GM19463 (cell line): ENCODE measurements at regions not wholly inside any gene's neighbourhood (a gene's known extent, or its start where the extent isn't known, plus 50 kb on each side); places are given as distances from the start of the nearest gene placed in this dataset.

Experiments used
- ATAC-seq: cut with Tn5 transposase; IDR thresholded peaks from one replicate; pipeline ENCODE4 v1.9.1; 2021; ENCODE audit warnings: mild to moderate bottlenecking, moderate library complexity; ENCODE audit not compliant: unreplicated experiment

- ATAC-seq, result no peak
Observed at GRCh38 chr3:137201066-137201465, 243.3 kb downstream of the IL20RB start.

DNA sequence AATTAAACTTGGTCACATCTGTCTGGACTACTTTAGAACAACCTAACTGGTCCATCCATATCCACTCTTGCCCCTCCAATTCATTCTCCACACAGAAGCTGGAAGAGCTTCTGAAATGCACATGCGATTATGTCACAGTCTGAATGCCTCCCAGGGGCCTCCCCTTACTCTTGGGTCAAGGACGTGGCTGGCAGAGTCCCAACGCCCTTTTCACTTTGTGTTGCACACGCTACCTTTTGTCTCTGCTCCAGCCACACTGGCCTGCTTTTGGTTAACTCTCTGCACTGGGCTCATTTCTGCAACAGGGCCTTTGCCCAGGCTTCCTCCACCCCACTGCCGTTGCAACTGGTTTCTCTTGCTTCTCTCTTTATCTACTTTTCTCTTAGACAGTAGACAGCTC is 245.2 kb downstream of the IL20RB start:
- no peak for ATAC-seq

GRCh38 chr3:137204409-137204808 is 246.6 kb downstream of the IL20RB start:
- ATAC-seq, result no peak

- ATAC-seq, result no peak
Observed at GRCh38 chr3:137205394-137206045, 247.7 kb downstream of the IL20RB start.

DNA sequence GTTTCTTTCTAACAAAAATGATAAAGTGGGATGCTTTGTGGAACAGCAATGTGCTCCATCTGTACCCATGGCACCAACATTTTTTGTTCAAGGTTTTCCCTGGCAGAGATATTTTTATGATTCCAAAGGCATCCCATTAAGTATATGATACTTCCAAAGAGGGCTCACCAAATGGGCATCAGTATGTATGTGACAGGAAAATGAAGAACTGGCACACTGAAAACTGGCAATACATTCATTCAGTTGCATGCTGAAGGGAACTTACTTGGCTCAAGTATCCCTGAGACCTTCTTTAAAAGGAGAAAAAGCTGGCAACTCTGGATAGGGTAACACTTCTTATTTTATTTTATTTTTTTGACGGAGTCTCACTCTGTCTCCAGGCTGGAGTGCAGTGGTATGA is 249.8 kb downstream of the IL20RB start:
- ATAC-seq, result no peak

DNA sequence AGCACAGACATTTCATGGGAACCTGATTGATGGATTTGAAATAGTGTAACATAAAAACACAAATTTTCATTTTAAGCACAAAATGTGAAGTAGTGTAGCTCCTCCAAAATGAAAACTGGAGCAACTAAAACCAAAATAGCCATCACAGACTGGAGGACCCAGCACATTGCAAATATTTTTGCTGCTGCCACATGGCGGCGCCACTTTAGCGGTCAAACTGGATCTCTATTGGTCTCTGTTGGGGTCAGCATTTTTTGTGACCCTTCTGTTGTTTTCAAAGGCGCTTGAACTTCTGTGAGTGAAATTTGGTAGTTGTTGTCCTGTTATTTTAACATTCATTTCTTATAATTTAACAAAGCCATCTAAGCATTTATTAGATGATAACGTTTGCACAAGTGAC is 259.9 kb downstream of the IL20RB start:
- ATAC-seq, result no peak

DNA sequence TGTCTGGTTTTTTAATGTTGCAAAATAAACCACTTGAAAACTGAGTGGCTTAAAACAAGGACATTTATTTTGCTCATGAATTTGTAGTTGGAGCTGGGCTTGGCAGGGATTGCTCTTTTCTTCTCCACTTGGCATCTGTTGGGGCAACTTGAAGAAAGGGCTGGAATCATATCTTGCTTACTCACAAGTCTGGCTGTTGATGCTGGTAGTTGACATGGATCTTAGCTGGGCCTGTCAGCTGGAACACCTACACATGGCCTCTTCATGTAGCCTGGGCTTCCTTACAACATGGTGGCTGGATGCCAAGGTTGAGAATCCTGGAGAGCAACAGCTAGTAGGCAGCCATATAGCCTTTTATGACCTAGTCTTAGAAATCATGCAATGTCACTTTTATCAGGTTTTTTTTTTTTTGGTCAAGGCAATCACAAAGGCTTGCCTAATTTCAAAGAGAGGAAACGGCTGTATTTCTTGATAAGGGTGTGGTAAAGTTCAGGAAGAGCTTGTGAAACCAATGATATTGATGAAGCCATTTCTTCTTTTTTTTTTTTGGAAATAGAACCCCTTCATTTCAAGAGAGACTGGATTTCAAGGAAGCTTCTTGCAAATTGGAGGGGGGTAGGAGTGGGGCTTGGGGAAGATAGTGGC is 262.1 kb downstream of the IL20RB start:
- ATAC-seq, result no peak

- no peak for ATAC-seq
Observed at GRCh38 chr3:137222736-137223225, 265.0 kb downstream of the IL20RB start.

GRCh38 chr3:137224464-137224863 is 266.7 kb downstream of the IL20RB start:
- no peak for ATAC-seq

- no peak for ATAC-seq
Observed at GRCh38 chr3:137242836-137243400, 285.1 kb downstream of the IL20RB start.

DNA sequence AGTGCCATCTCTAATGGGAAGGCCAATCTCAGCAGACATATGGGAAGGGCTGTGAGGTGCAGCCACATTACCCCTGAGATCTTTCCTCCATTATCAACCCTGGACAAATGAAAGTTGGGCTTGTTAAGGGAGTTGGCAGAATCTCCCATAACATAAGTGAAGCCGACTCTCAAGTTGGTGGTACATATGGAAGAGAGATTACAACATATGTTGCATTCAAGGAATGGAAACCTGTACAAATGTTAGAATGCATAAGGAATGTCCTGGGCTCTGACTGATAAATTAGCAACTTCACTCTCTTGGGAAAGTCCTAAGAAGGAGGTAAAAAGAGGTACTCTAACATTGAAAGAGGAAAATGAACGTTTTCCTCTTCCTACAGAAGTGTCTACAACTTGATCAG is 288.7 kb downstream of the IL20RB start:
- no peak for ATAC-seq

DNA sequence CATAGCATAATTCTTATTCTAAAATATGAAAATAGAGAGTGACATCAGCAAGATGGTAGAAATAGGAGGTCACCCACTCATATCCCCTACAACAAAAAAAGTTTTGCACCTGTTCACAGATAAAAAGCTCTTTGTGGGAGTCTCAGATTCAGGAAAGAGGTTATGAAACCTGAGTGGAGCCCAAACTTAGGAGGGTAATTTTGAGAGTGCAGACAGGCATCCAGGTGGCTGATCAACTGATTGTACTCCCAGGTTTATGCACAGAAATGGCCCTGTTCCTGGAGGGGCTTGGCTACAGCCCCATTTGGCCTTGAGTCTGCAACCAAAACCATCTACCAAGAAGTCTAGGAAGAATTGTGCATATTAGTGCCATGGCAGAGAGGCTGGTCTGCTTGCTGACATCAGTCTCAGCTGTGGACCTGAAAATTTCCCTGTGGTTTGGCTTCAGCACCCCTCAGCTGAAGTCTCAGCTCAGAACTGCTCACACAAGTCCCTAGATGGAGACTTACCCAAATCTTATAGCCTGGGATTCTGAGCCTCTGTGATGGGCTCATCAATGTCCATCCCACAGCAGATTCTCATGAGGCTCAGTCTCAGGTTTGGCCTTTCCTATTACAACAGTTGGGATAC is 291.6 kb downstream of the IL20RB start:
- no peak for ATAC-seq

- ATAC-seq, result no peak
Observed at GRCh38 chr3:137259089-137259488, 301.3 kb downstream of the IL20RB start.

- no peak for ATAC-seq
Observed at GRCh38 chr3:137259701-137260100, 301.9 kb downstream of the IL20RB start.

DNA sequence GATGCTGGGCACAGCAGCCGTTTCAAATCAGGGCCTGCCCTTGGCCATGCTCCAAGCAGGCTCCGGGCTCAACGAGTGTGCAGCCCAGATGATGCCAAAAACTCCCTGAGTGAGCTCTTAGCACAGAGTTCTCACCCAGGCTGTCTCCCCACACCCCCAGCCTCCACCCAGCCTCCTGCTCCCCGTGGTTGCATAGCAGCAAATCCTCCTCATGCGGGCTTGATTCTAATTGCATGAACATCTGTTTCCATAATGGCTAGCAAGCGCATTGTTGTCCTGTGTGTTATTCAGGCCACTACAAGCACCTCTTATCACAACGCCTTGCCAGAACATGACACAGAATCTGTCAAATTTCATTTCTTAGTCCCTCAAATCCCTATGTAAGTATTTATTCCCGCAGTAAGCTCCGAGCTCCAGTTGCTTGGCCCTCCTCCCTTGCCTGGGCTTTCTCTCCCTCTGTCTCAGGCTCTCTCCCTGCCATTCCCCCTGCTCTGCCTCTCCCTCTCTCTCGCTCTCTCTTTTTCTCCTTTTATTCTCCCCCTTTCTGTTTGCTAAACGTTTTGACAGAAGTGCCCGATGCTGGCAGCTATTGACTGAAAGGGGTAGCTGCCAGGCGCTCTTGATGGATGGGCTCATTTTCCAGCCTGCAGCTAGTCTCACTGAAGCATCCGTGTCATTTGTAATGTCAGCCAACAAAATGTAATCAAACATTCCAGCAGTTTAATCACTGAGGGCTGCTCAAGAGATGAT is 306.5 kb downstream of the IL20RB start:
- no peak for ATAC-seq

- no peak for ATAC-seq
Observed at GRCh38 chr3:137264843-137265330, 307.1 kb downstream of the IL20RB start.

DNA sequence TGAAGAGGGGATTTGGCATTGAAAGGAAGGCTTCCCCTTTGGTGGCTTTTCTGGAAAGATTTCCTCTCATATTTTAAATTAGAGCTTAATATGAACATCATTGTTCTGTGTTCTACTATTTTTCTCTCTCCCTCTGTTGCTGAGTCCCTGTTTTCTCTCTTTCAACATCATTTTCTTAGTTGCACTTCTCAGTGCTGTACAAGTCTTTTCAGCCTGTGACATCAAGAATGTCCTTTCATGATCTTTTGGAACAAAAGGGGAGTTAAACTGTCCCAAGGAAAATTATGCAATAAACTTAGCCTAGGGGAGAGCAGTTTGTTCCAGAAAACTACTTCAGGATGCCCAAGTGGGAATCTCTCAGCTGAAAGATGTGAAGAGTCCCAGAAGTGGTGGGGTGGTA is 325.1 kb downstream of the IL20RB start:
- ATAC-seq, result no peak

- no peak for ATAC-seq
Observed at GRCh38 chr3:137285924-137286323, 328.1 kb downstream of the IL20RB start.

DNA sequence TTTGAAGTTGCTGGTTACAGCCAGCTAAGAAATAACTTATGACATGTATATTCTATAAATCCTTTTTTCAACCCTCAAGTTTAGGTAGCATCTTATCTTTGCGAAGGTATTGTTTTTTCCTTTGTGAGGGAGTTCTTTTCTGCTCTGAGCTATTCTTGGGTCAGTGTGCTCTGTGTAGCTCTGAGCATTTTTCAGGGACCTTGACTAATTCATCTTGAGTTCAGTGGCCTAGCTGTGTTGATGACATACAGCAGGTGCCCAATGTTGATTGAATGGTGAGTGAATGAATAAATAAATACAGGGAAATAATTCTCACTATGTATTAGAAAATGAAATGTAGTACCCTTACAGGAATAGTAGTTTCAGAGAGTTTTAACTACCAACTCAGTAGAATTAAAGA is 335.3 kb downstream of the IL20RB start:
- no peak for ATAC-seq

DNA sequence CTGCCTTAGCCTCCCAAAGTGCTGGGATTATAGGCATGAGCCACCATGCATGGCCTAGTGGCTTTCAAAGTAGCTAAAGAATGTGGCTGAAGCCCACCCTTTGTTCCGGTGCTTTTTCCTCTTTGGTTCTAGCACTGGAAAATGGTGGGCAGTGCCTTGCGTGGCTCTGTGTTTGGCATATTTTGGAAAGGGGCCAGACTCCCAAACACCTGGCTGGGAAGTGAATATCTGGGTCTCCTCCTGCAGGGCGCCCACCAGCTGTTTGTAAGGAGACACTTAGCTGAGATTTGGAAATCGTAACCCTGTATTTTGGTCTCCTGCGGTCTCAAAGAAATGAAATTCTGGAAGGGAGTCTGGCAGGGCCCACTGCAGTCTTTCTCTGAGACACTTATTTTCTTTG is 336.4 kb downstream of the IL20RB start:
- ATAC-seq, result no peak

DNA sequence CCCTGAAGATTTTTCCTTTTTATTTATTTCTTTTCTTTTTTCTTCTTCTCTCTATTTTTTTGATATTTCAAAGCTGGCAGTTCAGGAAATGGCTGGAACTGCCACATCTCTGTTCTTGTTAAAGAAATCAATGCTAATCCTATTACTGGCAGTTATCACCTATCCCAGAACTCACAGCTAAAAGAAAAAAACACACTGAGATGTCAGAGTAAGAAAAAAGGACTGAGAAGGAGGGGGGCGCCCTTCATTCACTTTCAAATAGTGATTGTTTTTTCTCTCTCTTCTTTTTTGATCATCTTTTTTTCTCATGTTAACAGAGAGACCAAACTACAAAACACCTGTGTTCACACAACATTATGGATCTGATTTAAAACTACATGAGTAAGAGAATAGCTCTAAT is 337.1 kb downstream of the IL20RB start:
- no peak for ATAC-seq
